GM19351 (cell line): ENCODE measurements at regions not wholly inside any gene's neighbourhood (a gene's known extent, or its start where the extent isn't known, plus 50 kb on each side); places are given as distances from the start of the nearest gene placed in this dataset.
"Not testable (repeated sequence)": the region's sequence is repeated elsewhere in the genome, so short reads cannot be mapped to it uniquely, and the experiment has no call there.

Source experiments
- ATAC-seq: cut with Tn5 transposase; IDR thresholded peaks from one replicate; pipeline ENCODE4 v1.9.1; 2021; ENCODE audit warnings: mild to moderate bottlenecking, moderate library complexity; ENCODE audit not compliant: unreplicated experiment

DNA sequence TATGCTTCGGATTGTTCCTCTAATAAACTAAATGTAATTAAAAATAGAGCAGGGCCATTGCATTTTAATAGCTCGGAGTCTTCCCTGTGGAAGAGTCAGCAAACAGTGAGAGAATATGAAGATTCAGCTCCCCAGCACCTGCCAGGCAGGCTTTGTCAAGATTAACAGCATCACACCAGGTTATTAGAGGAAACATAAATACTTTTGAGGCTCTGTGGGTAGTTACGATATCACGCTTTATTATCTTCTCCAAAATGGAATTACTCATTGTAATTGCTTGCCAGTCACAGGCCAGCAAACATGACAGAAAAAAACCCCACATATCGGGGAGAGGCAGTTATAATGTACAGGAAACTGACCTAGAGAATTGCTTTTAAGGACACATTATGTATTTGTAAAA, 303.9 kb downstream of the CPS1 start:
- ATAC-seq: no peak

DNA sequence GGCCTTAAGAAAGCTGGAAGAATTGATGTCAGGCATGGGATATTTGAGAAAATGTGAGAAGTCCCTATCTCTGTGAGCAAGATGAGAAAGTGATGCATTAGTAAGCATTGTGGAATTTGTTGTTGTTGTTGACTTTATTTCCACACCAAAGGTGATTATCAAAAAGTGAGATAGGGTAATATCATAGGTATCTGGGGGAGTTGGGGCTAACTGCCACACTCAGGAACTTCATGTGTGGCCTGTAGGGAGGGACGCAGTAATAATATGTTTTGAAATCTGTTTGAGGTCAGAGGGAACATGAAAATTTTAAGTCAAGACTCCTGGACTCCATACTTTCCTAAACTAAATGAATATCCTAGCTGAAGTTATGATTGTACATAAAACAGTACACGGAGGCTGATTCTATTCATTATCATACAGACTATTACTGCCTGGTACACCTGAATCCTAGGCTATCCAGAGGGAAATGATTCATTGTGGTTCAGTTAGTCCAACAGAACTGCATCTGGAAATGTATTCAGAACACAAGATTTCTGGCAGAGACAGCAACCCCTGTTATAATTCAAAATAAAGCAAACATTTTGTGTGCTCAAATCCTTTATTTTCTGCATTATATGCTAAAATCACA, 304.8 kb downstream of the CPS1 start:
- no peak for ATAC-seq

DNA sequence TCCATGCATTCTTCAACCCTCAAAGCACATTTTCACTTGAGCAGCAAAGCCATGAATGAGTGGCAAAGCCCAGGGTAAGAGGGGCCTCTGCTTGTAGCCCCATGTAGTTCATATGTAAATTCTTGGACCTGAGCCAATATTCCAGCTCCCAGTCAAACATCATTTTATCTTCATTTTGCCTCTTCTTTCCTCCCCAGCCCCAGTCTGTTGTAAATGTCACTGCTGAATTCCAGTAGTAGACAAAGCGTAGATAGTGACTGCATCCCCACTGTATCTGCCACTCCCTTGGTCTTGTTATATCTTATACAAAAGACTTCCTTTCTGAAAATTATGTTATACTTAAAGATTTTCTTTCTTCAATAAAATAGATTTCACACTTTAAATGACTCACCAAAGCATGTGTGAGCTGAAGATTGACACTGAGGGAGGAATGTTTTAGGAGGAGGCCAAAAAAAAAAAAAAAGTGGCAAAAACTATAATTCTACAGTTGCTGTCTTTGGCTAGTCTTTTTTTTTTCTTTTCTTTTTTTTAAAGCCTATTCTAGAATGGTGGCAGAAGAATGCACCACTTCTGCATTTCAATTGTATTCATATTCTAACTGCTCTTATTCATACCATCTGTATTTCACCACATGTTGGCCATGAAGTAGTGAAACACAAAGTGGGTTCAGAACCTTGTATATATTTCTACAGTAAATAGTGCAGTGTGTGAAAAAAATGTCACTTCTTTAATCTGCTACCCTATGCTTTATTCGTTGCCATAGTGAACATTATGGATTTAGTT, 306.1 kb downstream of the CPS1 start:
- no peak for ATAC-seq

DNA sequence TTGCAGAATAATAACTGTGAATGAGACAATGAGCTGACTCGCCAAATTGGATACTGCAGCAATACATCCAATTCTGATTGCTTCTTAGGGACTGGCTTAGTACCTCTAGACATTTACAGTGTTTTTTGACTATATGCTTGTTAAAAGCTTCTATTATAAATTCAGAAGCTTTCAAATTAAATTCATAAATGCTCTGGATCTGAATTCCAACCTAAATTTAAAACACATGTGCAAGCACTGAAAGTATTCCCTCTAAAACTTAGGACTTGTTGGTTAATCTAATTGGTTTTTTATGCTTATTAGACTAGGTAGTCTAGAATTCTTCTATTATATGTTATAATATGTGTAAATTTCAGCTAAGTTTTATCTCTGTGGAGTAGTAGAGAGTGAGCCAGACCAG, 306.9 kb downstream of the CPS1 start:
- no peak for ATAC-seq

DNA sequence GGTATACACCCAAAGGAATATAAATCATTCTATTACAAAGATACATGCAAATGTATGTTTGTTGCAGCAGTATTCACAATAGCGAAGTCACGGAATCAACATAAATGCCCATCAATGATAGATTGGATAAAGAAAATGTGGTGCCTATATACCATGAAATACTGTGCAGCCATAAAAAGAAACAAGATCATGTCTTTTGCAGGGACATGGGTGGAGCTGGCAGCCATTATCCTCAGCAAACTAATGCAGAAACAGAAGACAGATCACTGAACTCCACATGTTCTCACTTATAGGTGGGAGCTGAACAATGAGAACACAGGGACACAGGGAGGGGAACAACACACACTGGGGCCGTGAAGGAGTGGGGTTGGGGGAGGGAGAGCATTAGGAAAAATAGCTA, 315.2 kb downstream of the CPS1 start:
- not testable (repeated sequence) for ATAC-seq

DNA sequence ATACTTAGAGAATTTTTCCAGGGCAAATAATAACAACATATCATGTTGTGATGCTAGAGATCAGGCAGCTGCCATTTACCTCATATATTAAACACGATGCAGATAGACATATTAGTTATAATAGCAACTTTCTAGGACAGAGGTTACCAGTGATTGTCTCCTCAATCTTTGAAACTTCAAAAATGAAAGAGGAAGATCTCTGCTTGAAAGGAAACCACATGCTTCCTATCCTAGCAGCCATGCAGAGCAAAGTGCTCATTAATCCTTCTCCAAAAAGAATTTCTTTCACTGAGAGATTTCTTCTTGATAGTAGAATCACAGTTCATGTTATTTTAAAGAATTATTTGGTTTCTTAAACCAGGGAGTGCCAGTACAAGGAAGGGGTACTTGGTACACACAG, 317.2 kb downstream of the CPS1 start:
- ATAC-seq: peak; percentile 65

DNA sequence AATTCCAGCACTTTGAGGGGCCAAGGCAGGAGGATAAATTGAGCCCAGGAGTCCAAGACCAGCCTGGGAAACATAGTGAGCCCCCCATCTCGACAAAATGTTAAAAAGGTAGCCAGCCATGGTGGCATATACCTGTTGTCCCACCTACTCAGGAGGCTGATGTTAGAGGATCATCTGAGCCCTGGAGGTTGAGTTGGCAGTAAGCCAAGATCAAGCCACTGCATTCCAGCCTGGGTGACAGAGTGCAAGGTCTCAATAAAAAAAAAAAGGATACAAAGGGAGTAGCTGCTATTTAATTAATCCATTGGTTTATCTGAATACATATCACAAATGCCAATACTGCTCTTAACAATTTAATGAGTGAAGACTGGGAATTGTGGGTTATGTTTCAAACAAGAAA, 327.8 kb downstream of the CPS1 start:
- ATAC-seq: no peak

DNA sequence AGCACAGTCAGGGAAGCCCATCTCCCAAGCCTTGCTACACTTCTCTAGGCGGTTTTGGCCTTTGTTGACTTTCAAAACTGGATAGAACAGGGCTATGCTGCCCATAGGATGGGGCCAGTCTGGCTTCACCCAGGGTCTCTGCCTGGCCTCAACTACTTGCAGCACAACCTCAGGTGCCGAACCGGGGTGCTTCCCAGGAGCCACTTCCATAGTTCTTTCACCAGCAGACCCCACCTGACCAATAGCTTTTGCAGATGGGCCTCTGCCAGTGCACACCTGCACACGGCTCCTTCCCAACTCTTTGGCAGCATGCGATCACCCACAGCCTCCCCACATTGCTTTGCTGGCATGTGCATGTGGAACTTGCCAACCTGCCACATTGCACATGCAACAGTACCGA, 331.6 kb downstream of the CPS1 start:
- ATAC-seq: no peak

DNA sequence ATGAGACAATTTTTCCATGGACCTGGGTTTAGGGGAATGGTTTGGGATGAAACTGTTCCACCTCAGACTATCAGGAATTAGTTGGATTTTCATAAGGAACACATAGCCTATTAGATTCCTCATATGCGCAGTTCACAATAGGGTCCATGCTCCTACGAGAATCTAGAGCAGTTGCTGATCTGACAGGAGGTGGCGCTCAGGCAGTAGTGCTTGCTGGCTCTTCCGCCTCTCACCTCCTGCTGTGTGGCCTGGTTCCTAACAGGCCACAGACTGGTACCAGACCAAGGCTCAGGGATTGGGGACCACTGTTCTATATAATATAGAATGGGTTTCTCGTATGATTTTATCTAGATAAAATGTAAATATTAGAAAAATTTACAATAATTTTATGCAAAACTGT, 338.7 kb downstream of the CPS1 start:
- peak; percentile 56 for ATAC-seq

DNA sequence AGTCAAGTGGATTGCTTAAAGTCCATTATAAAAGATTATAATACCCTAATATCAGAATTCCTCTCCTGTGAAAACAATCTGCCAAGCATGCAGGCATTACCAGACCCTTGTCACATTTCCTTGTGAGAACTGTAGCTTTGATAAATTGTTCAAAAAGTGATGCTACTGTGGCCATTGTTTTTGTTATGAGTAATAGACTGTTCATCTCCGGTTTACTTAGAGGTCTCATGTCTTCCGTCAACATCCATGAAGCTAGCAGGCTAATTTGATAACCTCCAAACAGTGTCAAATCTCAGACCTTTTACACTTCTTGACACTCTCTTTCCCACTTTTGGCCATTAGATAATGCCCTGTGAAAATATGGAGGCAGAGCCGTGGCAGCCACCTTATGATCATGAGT, 342.7 kb downstream of the CPS1 start:
- no peak for ATAC-seq

DNA sequence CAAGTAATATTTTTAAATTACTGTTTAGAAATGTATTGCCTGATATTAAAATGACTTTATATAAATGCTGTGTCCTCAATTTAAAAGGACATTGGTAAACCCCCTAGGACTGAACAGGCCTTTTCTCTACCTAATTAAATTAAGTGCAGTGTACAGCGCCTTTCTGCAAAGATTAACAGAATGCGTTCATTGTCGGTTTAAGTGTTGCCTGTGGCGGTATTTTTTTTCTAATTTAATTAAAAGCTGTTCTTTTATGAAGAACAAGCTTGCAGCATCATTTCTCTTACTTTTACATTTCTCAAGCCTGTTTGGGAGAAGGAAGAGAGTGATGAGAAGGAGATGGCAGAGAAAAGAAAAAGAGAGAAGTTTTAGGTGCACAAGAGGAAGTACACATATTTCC, 344.9 kb downstream of the CPS1 start:
- no peak for ATAC-seq

DNA sequence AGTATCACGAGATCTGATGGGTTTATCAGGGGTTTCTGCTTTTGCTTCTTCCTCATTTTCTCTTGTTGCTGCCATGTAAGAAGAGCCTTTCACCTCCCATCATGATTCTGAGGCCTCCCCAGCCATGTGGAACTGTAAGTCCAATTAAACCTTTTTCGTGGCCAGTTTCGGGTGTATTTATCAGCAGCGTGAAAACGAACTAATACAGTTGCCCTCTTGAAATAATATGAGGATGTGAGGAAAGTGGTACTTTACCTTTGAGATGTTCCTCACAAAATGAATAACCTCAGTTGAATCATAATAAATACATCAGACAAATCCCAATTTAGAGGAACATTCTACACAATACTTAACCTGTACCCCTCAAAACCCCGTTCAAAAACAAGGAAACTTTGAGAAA, 356.4 kb downstream of the CPS1 start:
- no peak for ATAC-seq

DNA sequence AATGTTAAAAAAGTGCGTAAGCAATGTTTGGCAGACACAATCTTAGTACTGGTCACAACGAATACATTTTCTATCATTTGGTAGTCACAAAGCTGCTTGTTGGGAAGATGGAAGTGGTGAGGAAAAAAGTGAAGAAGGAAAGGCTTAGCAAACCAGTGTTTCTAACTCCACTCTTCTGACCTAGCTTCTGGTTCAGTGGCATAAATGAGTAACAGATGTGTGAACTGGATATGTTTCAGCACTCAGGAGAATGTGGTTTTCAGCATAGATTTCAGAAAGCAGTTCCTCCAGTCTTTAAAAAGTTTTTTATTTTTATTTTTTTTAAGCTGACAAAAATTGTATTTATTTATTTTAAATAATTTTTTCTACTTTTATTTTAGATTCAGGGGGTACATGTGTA, 357.1 kb downstream of the CPS1 start:
- ATAC-seq: no peak

DNA sequence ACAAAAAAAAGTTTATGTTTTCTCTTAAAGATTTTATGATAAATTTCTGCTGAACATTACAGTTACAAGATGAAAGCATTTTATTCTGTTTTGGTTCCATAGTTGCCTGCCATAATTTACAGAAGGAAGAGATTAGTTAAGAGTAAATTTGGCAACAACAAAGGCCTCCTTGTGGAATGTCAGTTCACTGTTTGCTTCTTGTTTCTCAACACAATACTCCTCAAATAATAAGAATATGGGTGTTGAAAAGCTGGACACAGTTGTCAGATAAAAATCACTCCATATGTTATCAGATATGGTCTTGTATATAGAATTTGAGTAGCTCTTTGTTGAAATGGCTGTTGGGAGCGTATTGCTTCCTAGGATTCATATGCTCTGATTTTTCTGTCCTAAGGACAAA, 359.5 kb downstream of the CPS1 start:
- no peak for ATAC-seq

DNA sequence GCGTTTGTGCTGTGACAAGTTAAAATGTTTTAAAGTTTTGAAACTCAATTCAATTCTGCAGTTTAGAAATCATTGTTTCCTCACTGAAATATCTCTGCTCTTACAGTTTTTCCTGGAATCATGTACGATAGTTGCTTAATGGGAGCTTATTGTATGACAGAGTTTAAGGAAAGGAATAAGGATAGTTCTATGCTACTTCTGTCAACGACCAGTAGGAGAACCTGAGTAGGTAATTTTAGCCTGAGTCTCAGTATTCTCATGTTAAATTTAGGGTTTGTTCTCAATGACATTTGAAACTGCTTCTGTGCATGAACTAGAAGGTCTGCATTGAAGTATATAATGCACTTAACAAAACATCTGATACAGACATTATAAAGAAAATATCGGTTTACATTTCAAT, 361.1 kb downstream of the CPS1 start:
- no peak for ATAC-seq

DNA sequence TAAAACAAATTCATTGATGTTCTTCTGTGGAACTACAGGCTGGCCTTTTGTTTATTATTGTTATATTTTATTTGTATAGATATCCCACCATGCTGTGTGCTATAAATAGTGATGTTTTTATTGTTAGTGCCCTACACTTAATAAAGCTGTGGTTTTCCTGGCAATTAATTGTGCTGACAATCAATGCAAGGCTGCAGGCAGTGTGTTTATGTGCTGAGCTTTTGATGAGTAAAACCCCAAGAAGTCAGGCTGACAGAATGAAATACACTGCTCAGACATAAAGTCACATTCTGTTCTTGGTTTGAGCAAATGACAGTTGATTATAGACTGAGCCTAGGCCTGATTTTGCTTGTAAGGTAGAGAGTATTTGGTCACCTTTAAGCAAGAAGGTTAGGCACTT, 362.7 kb downstream of the CPS1 start:
- ATAC-seq: no peak

DNA sequence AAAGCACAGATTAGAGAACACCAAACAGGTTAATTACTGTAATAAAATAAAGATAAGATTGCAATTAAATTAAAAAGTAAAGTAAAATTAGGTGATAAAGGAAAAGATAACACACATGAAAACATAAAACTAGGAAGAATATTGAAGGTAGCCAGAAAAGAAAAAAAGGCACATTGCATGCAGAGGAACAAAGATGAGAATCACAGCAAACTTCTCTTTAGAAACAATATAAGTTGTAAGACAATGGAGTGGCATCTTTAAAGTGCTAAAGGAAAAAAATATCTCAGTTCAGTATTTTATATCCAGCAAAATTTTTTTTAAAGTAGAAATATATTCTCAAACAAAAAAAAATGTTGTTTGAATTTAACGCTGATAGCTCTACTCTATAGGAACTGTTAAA, 366.0 kb downstream of the CPS1 start:
- ATAC-seq: no peak

DNA sequence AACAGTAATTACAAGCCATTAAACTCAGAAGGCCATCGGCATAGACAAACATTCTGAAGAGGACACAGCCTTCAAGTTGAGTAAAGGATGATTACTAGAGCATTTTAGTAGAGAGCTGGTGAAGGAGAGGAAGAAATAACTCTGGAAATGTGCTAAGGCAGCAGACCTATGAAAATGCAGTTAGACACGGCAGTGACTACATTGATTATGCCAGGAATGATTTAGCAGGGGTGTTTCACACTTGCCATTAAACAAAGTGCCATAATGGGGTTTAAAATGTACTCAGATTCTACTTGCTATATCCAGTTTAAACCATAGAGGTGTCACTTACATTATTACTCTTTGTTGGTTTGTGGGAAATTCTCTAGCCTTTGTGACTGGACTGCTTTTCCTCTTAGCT, 372.3 kb downstream of the CPS1 start:
- no peak for ATAC-seq

DNA sequence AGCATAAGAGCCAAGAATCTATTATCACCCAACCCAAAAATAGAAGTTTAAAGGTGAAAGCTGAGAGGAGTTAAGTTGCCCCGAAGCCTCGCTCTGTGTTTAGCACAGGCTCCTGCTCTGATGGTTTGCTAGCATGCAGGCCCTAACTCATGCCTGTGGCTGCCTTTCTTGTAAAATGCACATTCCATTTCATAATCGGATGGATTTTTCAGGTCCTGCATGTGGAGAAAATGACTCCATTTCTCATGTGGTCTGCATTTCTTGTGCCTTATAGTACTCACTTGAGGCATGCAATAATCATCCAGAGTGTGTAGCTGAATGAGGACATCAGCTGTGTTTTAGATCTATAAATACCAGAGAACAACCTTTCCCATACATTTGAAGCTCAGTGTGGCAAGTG, 381.8 kb downstream of the CPS1 start:
- ATAC-seq: no peak

DNA sequence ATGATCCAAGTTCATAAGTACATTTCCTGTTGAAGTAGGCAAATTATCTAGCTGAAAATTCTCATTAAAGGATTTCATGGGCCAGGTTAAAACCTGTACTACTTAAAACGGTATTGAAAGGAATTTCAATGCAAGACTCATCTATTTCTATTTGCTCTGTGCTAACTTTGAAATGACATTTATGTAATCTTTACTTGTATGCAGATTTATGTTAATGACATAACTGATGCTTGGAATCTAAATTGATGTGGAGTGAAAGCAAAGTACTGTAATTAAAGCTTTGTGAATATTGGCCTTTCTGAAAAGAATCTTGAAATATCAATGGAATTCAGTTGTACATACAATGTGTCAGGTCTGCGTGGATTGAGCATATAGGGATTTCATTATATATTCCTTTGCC, 390.0 kb downstream of the CPS1 start:
- ATAC-seq: no peak

DNA sequence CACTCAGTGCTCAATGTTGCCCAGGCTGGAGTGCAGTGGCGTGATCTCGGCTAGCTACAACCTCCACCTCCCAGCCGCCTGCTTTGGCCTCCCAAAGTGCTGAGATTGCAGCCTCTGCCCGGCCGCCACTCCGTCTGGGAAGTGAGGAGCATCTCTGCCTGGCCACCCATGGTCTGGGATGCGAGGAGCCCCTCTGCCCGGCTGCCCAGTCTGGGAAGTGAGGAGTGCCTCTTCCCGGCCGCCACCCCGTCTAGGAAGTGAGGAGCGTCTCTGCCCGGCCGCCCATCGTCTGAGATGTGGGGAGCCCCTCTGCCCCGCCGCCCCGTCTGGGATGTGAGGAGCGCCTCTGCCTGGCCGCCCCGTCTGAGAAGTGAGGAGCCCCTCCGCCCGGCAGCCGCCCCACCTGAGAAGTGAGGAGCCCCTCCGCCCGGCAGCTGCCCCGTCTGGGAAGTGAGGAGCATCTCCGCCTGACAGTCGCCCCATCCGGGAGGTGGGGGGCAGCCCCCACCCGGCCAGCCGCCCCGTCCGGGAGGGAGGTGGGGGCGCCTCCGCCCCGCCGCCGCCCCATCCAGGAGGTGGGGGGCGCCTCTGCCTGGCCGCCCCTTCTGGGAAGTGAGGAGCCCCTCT, 394.1 kb downstream of the CPS1 start:
- not testable (repeated sequence) for ATAC-seq

DNA sequence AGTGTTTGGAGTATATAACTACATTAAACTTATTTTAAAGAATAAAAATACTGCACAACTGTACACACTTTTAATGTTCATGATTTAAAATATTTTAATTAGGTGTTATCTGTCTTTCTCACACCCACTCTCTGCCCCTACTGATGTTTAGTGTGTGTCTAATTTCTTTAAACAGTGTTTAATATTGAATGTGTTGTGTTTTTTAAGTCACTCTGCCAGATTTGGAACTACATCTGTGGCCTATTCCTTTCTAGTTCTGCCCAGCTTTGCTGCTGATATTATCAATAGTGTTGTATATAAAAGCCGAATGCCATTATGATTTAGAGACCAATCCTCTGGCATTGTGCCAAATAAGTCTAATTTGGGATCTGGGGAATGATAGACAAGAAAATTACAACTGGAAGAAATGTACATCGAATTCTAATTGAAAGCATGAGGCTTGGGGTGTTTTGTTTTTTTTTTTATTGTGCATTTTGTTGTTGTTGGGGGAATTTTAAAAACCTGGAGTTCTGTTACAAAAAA, 398.0 kb downstream of the CPS1 start:
- ATAC-seq: no peak
